Sigmoid colon (tissue), 6 donors: ENCODE measurements at regions not wholly inside any gene's neighbourhood (a gene's known extent, or its start where the extent isn't known, plus 50 kb on each side); places are given as distances from the start of the nearest gene placed in this dataset.

Experiments used
- DNase-seq: peaks from one replicate; pipeline ENCODE4 v3.0.0-alpha.2; 2019
- H3K27ac ChIP-seq, 4 donors: fragments of 200-600 bp; sonication (generic); one replicate each; pipeline ENCODE4 v1.5.1; 2016 to 2019; ENCODE audit warnings: mild to moderate bottlenecking in 1 of 4
- H3K27me3 ChIP-seq, 3 donors: fragments of 200-600 bp; sonication (generic); one replicate each; pipeline ENCODE4 v1.5.1; 2019; ENCODE audit warnings: mild to moderate bottlenecking in 1 of 3
- H3K36me3 ChIP-seq, 4 donors: fragments of 200-600 bp; sonication (generic); one replicate each; pipeline ENCODE4 v1.5.1; 2016 to 2019
- H3K4me1 ChIP-seq, 4 donors: fragments of 200-600 bp; sonication (generic); one replicate each; pipeline ENCODE4 v1.5.1; 2017 to 2019
- H3K4me3 ChIP-seq, 4 donors: fragments of 200-600 bp; sonication (generic); one replicate each; pipeline ENCODE4 v1.5.1; 2017 to 2019; ENCODE audit warnings: mild to moderate bottlenecking in 2 of 4, moderate library complexity in 1 of 4
- H3K9me3 ChIP-seq, 4 donors: fragments of 200-600 bp in 3 of 4; sonication (generic) in 3 of 4; one replicate each; pipeline versions ENCODE4 v1.5.1 to v1.6.1; 2013 to 2019
- EP300 ChIP-seq, 4 donors: sonication (generic); formaldehyde crosslinking; IDR thresholded peaks; one replicate each; pipeline ENCODE4 v1.6.1; 2017; ENCODE audit warnings: antibody characterized with exemption in 4 of 4
- POLR2A ChIP-seq, 2 donors: fragments of 450-650 bp; IDR thresholded peaks; one replicate each; pipeline ENCODE4 v1.6.1; 2016; ENCODE audit warnings: antibody characterized with exemption in 2 of 2, mild to moderate bottlenecking in 2 of 2, moderate library complexity in 2 of 2
- POLR2AphosphoS5 ChIP-seq, 4 donors: sonication (generic); formaldehyde crosslinking; IDR thresholded peaks; one replicate each; pipeline ENCODE4 v1.6.1; 2017; ENCODE audit warnings: antibody characterized with exemption in 4 of 4
- WGBS, 2 donors: extraction: QIAGEN DNeasy Blood & Tissue Kit; methylation state at CpG; one replicate each; pipeline ENCODE4 v1.1.7; 2013; 5-methylcytosine and 5-hydroxymethylcytosine counted together
- intact Hi-C: fragments of 100-400 bp; cut with DNase I; formaldehyde crosslinking; loops from one replicate; pipeline ENCODE4 v1.15.1; 2023
- TF ChIP-seq, protein P1 (sequence below), 4 experiments: fragments of 450-650 bp in 3 of 4; fragments of 200-600 bp in 1 of 4; IDR thresholded peaks; one replicate each; pipeline ENCODE4 v1.5.1; 2016 to 2019; ENCODE audit warnings: antibody characterized with exemption in 4 of 4, mild to moderate bottlenecking in 3 of 4, moderate library complexity in 2 of 4
- donor health status: healthy with polysubstance abuse.
- donor health status: healthy.

- no peak for TF ChIP-seq EP300 (IDR thresholded peaks at IDR 0.05)
- TF ChIP-seq, protein P1, sequence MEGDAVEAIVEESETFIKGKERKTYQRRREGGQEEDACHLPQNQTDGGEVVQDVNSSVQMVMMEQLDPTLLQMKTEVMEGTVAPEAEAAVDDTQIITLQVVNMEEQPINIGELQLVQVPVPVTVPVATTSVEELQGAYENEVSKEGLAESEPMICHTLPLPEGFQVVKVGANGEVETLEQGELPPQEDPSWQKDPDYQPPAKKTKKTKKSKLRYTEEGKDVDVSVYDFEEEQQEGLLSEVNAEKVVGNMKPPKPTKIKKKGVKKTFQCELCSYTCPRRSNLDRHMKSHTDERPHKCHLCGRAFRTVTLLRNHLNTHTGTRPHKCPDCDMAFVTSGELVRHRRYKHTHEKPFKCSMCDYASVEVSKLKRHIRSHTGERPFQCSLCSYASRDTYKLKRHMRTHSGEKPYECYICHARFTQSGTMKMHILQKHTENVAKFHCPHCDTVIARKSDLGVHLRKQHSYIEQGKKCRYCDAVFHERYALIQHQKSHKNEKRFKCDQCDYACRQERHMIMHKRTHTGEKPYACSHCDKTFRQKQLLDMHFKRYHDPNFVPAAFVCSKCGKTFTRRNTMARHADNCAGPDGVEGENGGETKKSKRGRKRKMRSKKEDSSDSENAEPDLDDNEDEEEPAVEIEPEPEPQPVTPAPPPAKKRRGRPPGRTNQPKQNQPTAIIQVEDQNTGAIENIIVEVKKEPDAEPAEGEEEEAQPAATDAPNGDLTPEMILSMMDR (IDR thresholded peaks at IDR 0.05), result no peak
- TF ChIP-seq POLR2AphosphoS5 (IDR thresholded peaks at IDR 0.05), result no peak
- no peak for TF ChIP-seq POLR2A (IDR thresholded peaks at IDR 0.05)
- DNase-seq, result no peak
- intact Hi-C loops, result no loop called here
Measured at GRCh38 chr4:62414563-62414962, 1214.4 kb downstream of the ADGRL3 start.

DNA sequence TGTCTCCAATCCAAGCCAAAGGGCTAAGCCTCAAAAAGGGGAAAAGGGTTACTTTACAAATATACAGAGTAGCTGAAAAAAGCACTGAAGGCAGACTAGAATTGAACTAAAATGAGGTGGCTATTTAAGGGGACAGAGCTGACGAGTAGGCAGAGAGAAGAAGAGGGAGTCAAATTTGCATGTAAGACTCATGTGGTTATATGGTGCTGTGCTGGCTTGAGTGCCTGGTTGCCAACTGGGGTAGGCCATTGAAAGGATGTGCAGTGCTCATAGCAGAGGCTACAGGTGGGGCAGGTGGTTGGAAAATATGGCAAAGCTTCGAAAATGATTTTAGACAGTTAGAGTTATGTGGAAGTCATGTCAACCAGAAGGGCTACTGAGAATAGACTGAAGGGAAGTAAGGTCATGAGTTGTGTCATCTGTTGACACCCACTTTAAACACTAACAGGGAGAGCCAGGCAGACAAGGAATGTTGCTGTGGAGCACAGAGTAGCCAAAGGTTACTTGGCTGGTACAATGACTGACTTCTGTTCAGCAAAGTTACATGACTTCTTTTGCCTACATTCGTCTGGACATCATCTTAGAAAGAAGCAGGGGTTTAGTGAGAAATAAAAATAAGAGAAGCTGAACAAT is 1210.4 kb downstream of the ADGRL3 start:
- H3K36me3 ChIP-seq, result no peaks in the 10 kb centered on the region
- H3K9me3 ChIP-seq, result no peaks in the 10 kb centered on the region
- 85 to 86% methylated on average over 3 of the region's 3 CpGs for WGBS, 2 donors
- no peak for DNase-seq
- no peak overlapping the region for H3K4me3 ChIP-seq
- intact Hi-C loops, result no loop called here
- TF ChIP-seq POLR2A (IDR thresholded peaks at IDR 0.05) (no peak), EP300 (IDR thresholded peaks at IDR 0.05) (no peak), POLR2AphosphoS5 (IDR thresholded peaks at IDR 0.05) (no peak)
- TF ChIP-seq, protein P1 (IDR thresholded peaks at IDR 0.05), result no peak
- H3K4me1 ChIP-seq, result no peaks in the 10 kb centered on the region
- no peak overlapping the region for H3K27ac ChIP-seq
- no peaks in the 10 kb centered on the region for H3K27me3 ChIP-seq

More at GRCh38 chr4:62414563-62414962, 1214.4 kb downstream of the ADGRL3 start:
- Histone ChIP-seq H3K36me3 (no peaks in the 10 kb centered on the region), H3K9me3 (no peaks in the 10 kb centered on the region), H3K4me1 (no peaks in the 10 kb centered on the region), H3K27ac (no peak overlapping the region), H3K27me3 (no peaks in the 10 kb centered on the region), H3K4me3 (no peak overlapping the region)

- H3K27ac ChIP-seq, result no peak overlapping the region
- no peaks in the 10 kb centered on the region for H3K9me3 ChIP-seq
- H3K4me3 ChIP-seq, result no peak overlapping the region
- no peaks in the 10 kb centered on the region for H3K36me3 ChIP-seq
- no peaks in the 10 kb centered on the region for H3K27me3 ChIP-seq
- no peaks in the 10 kb centered on the region for H3K4me1 ChIP-seq
- TF ChIP-seq, protein P1 (IDR thresholded peaks at IDR 0.05), result no peak
- no peak for TF ChIP-seq POLR2AphosphoS5 (IDR thresholded peaks at IDR 0.05)
- TF ChIP-seq EP300 (IDR thresholded peaks at IDR 0.05), result no peak
- no peak for TF ChIP-seq POLR2A (IDR thresholded peaks at IDR 0.05)
- intact Hi-C loops, result no loop called here
- no peak for DNase-seq
Measured at GRCh38 chr4:62408454-62408853, 1208.3 kb downstream of the ADGRL3 start.

GRCh38 chr4:62407534-62407933 is 1207.4 kb downstream of the ADGRL3 start:
- no peak overlapping the region for H3K4me3 ChIP-seq
- no peak overlapping the region for H3K27ac ChIP-seq
- no peaks in the 10 kb centered on the region for H3K4me1 ChIP-seq
- intact Hi-C loops, result no loop called here
- H3K27me3 ChIP-seq, result no peaks in the 10 kb centered on the region
- DNase-seq, result no peak
- WGBS, 2 donors, result 89% methylated on average over 1 of the region's 1 CpG
- no peaks in the 10 kb centered on the region for H3K9me3 ChIP-seq
- TF ChIP-seq POLR2A (IDR thresholded peaks at IDR 0.05), result no peak
- TF ChIP-seq, protein P1 (IDR thresholded peaks at IDR 0.05), result no peak
- no peak for TF ChIP-seq EP300 (IDR thresholded peaks at IDR 0.05)
- no peak for TF ChIP-seq POLR2AphosphoS5 (IDR thresholded peaks at IDR 0.05)
- no peaks in the 10 kb centered on the region for H3K36me3 ChIP-seq
